Uterus (tissue), 3 donors: ENCODE measurements at regions not wholly inside any gene's neighbourhood (a gene's known extent, or its start where the extent isn't known, plus 50 kb on each side); places are given as distances from the start of the nearest gene placed in this dataset.

Source experiments
- DNase-seq, 2 donors: peaks; one replicate each; pipeline ENCODE4 v3.0.0-alpha.2; 2019 to 2020
- H3K27ac ChIP-seq, 2 donors: fragments of 200-600 bp; sonication (generic); 1 replicate in 1 of 2; 2 replicates in 1 of 2; pipeline ENCODE4 v1.5.1; 2016 to 2018
- H3K27me3 ChIP-seq, 2 donors: fragments of 200-600 bp; sonication (generic); one replicate each; pipeline ENCODE4 v1.5.1; 2018 to 2019; ENCODE audit warnings: control low read depth in 1 of 2
- H3K36me3 ChIP-seq, 2 donors: fragments of 200-600 bp; sonication (generic); one replicate each; pipeline ENCODE4 v1.5.1; 2019; ENCODE audit warnings: control low read depth in 1 of 2
- H3K4me1 ChIP-seq, 2 donors: fragments of 200-600 bp; sonication (generic); one replicate each; pipeline ENCODE4 v1.5.1; 2018 to 2019; ENCODE audit warnings: control low read depth in 1 of 2
- H3K4me3 ChIP-seq, 2 donors: fragments of 200-600 bp; sonication (generic); 1 replicate in 1 of 2; 2 replicates in 1 of 2; pipeline ENCODE4 v1.5.1; 2018 to 2019; ENCODE audit warnings: mild to moderate bottlenecking in 1 of 2
- H3K9me3 ChIP-seq, 2 donors: fragments of 200-600 bp; sonication (generic); one replicate each; pipeline ENCODE4 v1.5.1; 2019; ENCODE audit warnings: control low read depth in 1 of 2
- POLR2A ChIP-seq, 2 donors: fragments of 450-650 bp; IDR thresholded peaks; one replicate each; pipeline ENCODE4 v1.6.1; 2016; ENCODE audit warnings: antibody characterized with exemption in 2 of 2, mild to moderate bottlenecking in 1 of 2, moderate library complexity in 1 of 2
- intact Hi-C: fragments of 100-400 bp; cut with DNase I; formaldehyde crosslinking; loops from one replicate; pipeline ENCODE4 v1.15.1; 2023; ENCODE audit warnings: low total_unique reads
- TF ChIP-seq, protein P1 (sequence below), 4 experiments: fragments of 200-600 bp in 2 of 4; fragments of 450-650 bp in 2 of 4; sonication (generic) in 2 of 4; IDR thresholded peaks; one replicate each; pipeline ENCODE4 v1.5.1; 2016 to 2019; ENCODE audit warnings: antibody characterized with exemption in 4 of 4, mild to moderate bottlenecking in 2 of 4, moderate library complexity in 1 of 4
- donor health status: DM: yes; HTN: yes; CAD: no.

DNA sequence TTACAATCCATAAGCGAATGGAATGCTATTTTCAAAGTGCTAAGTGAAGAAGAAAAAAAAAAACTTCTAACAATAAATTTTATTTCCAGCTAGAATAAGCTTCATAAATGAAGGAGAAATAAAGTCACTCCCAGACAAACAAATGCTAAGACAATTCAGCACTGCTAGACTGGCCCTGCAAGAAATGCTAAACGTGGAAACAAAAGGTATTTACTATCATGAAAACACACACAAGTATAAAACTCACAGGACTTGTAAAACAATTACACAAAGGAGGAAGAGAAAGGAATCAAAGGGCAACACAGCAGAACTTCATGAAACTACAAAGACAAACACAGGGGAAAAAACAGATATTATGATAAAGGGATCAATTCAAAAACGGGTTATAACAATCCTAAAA is 85.8 kb upstream of the NELL2 start:
- Histone ChIP-seq H3K9me3 (no peaks in the 10 kb centered on the region), H3K4me3 (no peak overlapping the region), H3K27ac (no peak overlapping the region), H3K27me3 (no peaks in the 10 kb centered on the region), H3K4me1 (no peaks in the 10 kb centered on the region), H3K36me3 (no peaks in the 10 kb centered on the region)
- intact Hi-C loops: no loop called here
- no peak for DNase-seq
- TF ChIP-seq, protein P1, sequence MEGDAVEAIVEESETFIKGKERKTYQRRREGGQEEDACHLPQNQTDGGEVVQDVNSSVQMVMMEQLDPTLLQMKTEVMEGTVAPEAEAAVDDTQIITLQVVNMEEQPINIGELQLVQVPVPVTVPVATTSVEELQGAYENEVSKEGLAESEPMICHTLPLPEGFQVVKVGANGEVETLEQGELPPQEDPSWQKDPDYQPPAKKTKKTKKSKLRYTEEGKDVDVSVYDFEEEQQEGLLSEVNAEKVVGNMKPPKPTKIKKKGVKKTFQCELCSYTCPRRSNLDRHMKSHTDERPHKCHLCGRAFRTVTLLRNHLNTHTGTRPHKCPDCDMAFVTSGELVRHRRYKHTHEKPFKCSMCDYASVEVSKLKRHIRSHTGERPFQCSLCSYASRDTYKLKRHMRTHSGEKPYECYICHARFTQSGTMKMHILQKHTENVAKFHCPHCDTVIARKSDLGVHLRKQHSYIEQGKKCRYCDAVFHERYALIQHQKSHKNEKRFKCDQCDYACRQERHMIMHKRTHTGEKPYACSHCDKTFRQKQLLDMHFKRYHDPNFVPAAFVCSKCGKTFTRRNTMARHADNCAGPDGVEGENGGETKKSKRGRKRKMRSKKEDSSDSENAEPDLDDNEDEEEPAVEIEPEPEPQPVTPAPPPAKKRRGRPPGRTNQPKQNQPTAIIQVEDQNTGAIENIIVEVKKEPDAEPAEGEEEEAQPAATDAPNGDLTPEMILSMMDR (IDR thresholded peaks at IDR 0.05): no peak
- TF ChIP-seq POLR2A (IDR thresholded peaks at IDR 0.05): no peak

- Histone ChIP-seq H3K36me3 (no peaks in the 10 kb centered on the region), H3K4me3 (no peak overlapping the region), H3K9me3 (no peaks in the 10 kb centered on the region), H3K27me3 (no peaks in the 10 kb centered on the region), H3K4me1 (no peaks in the 10 kb centered on the region), H3K27ac (no peak overlapping the region)
- no peak for DNase-seq
- intact Hi-C loops: no loop called here
- no peak for TF ChIP-seq POLR2A (IDR thresholded peaks at IDR 0.05)
- TF ChIP-seq, protein P1 (IDR thresholded peaks at IDR 0.05): no peak
Measured at GRCh38 chr12:44960856-44961255, 84.7 kb upstream of the NELL2 start.

GRCh38 chr12:44960423-44960822 is 84.3 kb upstream of the NELL2 start:
- intact Hi-C loops: no loop called here
- no peaks in the 10 kb centered on the region for H3K4me1 ChIP-seq

DNA sequence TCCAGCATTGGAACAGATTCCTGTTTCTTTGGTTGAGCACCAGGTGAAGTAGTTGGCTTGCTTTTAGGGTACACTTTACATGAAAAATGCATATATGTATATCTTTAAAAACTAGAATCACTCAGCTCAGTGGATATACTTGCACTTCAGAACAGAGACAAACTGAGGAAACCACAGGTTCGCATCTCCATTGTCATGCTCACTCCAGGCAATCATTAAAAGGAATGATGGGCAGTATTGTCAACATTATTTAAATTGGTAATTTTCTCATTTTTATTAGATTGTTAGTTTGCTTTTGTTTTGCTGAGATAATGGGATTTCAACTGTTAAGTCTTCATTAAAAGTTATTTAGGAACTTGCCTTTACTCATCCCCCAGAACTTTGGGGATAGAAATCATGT is 71.0 kb upstream of the NELL2 start:
- Histone ChIP-seq H3K27me3 (no peaks in the 10 kb centered on the region), H3K36me3 (no peaks in the 10 kb centered on the region), H3K9me3 (no peaks in the 10 kb centered on the region), H3K4me1 (no peaks in the 10 kb centered on the region), H3K4me3 (no peak overlapping the region), H3K27ac (no peak overlapping the region)
- DNase-seq: no peak
- no peak for TF ChIP-seq POLR2A (IDR thresholded peaks at IDR 0.05)
- TF ChIP-seq, protein P1 (IDR thresholded peaks at IDR 0.05): no peak
- intact Hi-C loops: no loop called here

More at GRCh38 chr12:44960423-44960822, 84.3 kb upstream of the NELL2 start:
- H3K27me3 ChIP-seq: no peaks in the 10 kb centered on the region
- no peak for DNase-seq
- no peak for TF ChIP-seq POLR2A (IDR thresholded peaks at IDR 0.05)
- H3K4me3 ChIP-seq: no peak overlapping the region
- H3K36me3 ChIP-seq: no peaks in the 10 kb centered on the region
- H3K27ac ChIP-seq: no peak overlapping the region
- H3K9me3 ChIP-seq: no peaks in the 10 kb centered on the region

GRCh38 chr12:44942714-44943113 is 66.6 kb upstream of the NELL2 start:
- Histone ChIP-seq H3K27me3 (no peaks in the 10 kb centered on the region), H3K36me3 (no peaks in the 10 kb centered on the region)
- no peak for TF ChIP-seq POLR2A (IDR thresholded peaks at IDR 0.05)
- TF ChIP-seq, protein P1 (IDR thresholded peaks at IDR 0.05): no peak

GRCh38 chr12:44930972-44931600 is 55.0 kb upstream of the NELL2 start:
- H3K27me3 ChIP-seq: no peaks in the 10 kb centered on the region
- no peak overlapping the region for H3K4me3 ChIP-seq
- intact Hi-C loops: no loop called here
- H3K36me3 ChIP-seq: no peaks in the 10 kb centered on the region
- H3K27ac ChIP-seq: no peak overlapping the region
- no peak for DNase-seq
- H3K9me3 ChIP-seq: no peaks in the 10 kb centered on the region
- TF ChIP-seq POLR2A (IDR thresholded peaks at IDR 0.05): no peak
- TF ChIP-seq, protein P1 (IDR thresholded peaks at IDR 0.05): peak in 3 of 4 experiments; percentile 11 to 48 (median 35)
- no peaks in the 10 kb centered on the region for H3K4me1 ChIP-seq

More at GRCh38 chr12:44942714-44943113, 66.6 kb upstream of the NELL2 start:
- no peak for DNase-seq
- intact Hi-C loops: no loop called here
- Histone ChIP-seq H3K4me3 (no peak overlapping the region), H3K4me1 (no peaks in the 10 kb centered on the region), H3K27ac (no peak overlapping the region), H3K9me3 (no peaks in the 10 kb centered on the region)
